B cell (primary cell): ENCODE measurements at regions not wholly inside any gene's neighbourhood (a gene's known extent, or its start where the extent isn't known, plus 50 kb on each side); places are given as distances from the start of the nearest gene placed in this dataset.

Experiments used
- ATAC-seq: fragments of 200-7000 bp; cut with Tn5 transposase; one replicate; pipeline ENCODE4 v1.10.0; 2021; ENCODE audit warnings: low read depth, mild to moderate bottlenecking, moderate number of reproducible peaks, moderate library complexity
- CTCF ChIA-PET: fragments of 350-600 bp; sonication (Branson Sonifier 250); formaldehyde crosslinking; loops from one replicate; lab custom pipeline; 2021; ENCODE audit warnings: antibody characterized with exemption, inconsistent platforms; lab: Charles Lee
- POLR2A ChIA-PET: fragments of 350-600 bp; sonication (Branson Sonifier 250); formaldehyde crosslinking; loops from one replicate; lab custom pipeline; 2021; ENCODE audit warnings: antibody characterized with exemption; lab: Charles Lee
- DNase-seq: peaks from one replicate; pipeline ENCODE4 v3.0.0; 2013
- H2AFZ ChIP-seq: 2 replicates; pipeline ENCODE4 v1.6.1; 2012; ENCODE audit warnings: mild to moderate bottlenecking, low read depth, low read length; ENCODE audit not compliant: insufficient read depth, poor library complexity, severe bottlenecking
- H3K27ac ChIP-seq, 2 donors: 1 replicate in 1 of 2; 2 replicates in 1 of 2; pipeline ENCODE4 v1.5.1; 2012 to 2013; ENCODE audit warnings: low read length in 2 of 2, mild to moderate bottlenecking in 2 of 2, moderate library complexity in 1 of 2
- H3K27me3 ChIP-seq, 4 experiments: fragments of 200-600 bp in 1 of 4; sonication (generic) in 1 of 4; replicated peaks in 1 of 4; 1 replicate in 2 of 4; 2 replicates in 2 of 4; pipeline versions ENCODE4 v1.6.1 to v1.7.0; 2013 to 2016; ENCODE audit warnings: low read length in 3 of 4, mild to moderate bottlenecking in 2 of 4, mixed read lengths in 1 of 4, moderate library complexity in 1 of 4; ENCODE audit not compliant: insufficient read depth in 4 of 4, control insufficient read depth in 3 of 4; ENCODE audit errors: control extremely low read depth in 1 of 4
- H3K36me3 ChIP-seq, 2 experiments: replicated peaks in 1 of 2; 1 replicate in 1 of 2; 2 replicates in 1 of 2; pipeline versions ENCODE4 v1.6.1 to v1.7.1; 2013; ENCODE audit warnings: low read length in 1 of 2; ENCODE audit not compliant: insufficient read depth in 2 of 2, control insufficient read depth in 1 of 2; ENCODE audit errors: control extremely low read depth in 1 of 2, extremely low read depth in 1 of 2
- H3K4me1 ChIP-seq, 2 donors: fragments of 200-600 bp in 1 of 2; sonication (generic) in 1 of 2; 1 replicate in 1 of 2; 2 replicates in 1 of 2; pipeline versions ENCODE4 v1.5.1 to v1.6.1; 2013 to 2017; ENCODE audit warnings: low read length in 2 of 2; ENCODE audit not compliant: control insufficient read depth in 2 of 2, insufficient read depth in 2 of 2
- H3K4me2 ChIP-seq: replicated peaks from 2 replicates; pipeline ENCODE3; 2012; ENCODE audit warnings: mild to moderate bottlenecking, low read depth, low read length; ENCODE audit not compliant: poor library complexity, severe bottlenecking
- H3K4me3 ChIP-seq, 5 experiments: fragments of 200-600 bp in 1 of 5; sonication (generic) in 1 of 5; 1 replicate in 3 of 5; 2 replicates in 2 of 5; pipeline versions ENCODE4 v1.5.1 to v1.7.0; 2011 to 2016; ENCODE audit warnings: low read length in 4 of 5, mild to moderate bottlenecking in 4 of 5, low read depth in 2 of 5, control low read depth in 1 of 5, moderate library complexity in 1 of 5; ENCODE audit not compliant: insufficient read depth in 1 of 5; ENCODE audit errors: control extremely low read depth in 1 of 5, extremely low read depth in 1 of 5
- H3K79me2 ChIP-seq: fragments of 200-600 bp; sonication (generic); one replicate; pipeline ENCODE4 v1.6.0; 2016; ENCODE audit warnings: low read length; ENCODE audit not compliant: control insufficient read depth, insufficient read depth
- H3K9ac ChIP-seq: fragments of 200-600 bp; sonication (generic); 2 replicates; pipeline ENCODE4 v1.6.1; 2017; ENCODE audit warnings: mild to moderate bottlenecking, low read length, moderate library complexity
- H3K9me3 ChIP-seq, 3 donors: one replicate each; pipeline versions ENCODE4 v1.6.1 to v1.7.1; 2013; ENCODE audit warnings: low read length in 2 of 3; ENCODE audit not compliant: control insufficient read depth in 2 of 3, insufficient read depth in 1 of 3; ENCODE audit errors: control extremely low read depth in 1 of 3
- H4K20me1 ChIP-seq: 2 replicates; pipeline ENCODE4 v1.6.0; 2012; ENCODE audit warnings: mild to moderate bottlenecking, low read length; ENCODE audit not compliant: insufficient read depth, control insufficient read depth, poor library complexity, severe bottlenecking
- H3K27ac Mint-ChIP-seq: one replicate; pipeline ENCODE4 v1.8.0; 2021; ENCODE audit warnings: mixed read lengths
- H3K27me3 Mint-ChIP-seq: one replicate; pipeline ENCODE4 v1.8.0; 2021; ENCODE audit warnings: mixed read lengths
- H3K4me1 Mint-ChIP-seq: one replicate; pipeline ENCODE4 v1.8.0; 2021; ENCODE audit warnings: mixed read lengths
- H3K4me3 Mint-ChIP-seq: one replicate; pipeline ENCODE4 v1.8.0; 2021; ENCODE audit warnings: mixed read lengths
- H3K9me3 Mint-ChIP-seq: one replicate; pipeline ENCODE4 v1.8.0; 2022; ENCODE audit warnings: mixed read lengths; ENCODE audit not compliant: insufficient read depth
- CTCF ChIP-seq: fragments of 200-600 bp; IDR thresholded peaks from one replicate; pipeline ENCODE4 v1.8.0; 2022; ENCODE audit warnings: antibody characterized with exemption, mild to moderate bottlenecking
- EZH2 ChIP-seq: IDR thresholded peaks from 2 replicates; pipeline ENCODE4 v1.6.1; 2012; ENCODE audit warnings: borderline replicate concordance, low read depth, mild to moderate bottlenecking, moderate library complexity, low read length; ENCODE audit not compliant: insufficient read depth, poor library complexity, severe bottlenecking
- WGBS: methylation state at CpG from one replicate; pipeline ENCODE4 v1.1.5; 2013; ENCODE audit warnings: missing lambda C conversion rate; ENCODE audit not compliant: insufficient coverage; 5-methylcytosine and 5-hydroxymethylcytosine counted together
- intact Hi-C: fragments of 100-400 bp; cut with micrococcal nuclease; formaldehyde crosslinking; loops from one replicate; pipeline ENCODE4 v1.10.0; 2022

GRCh38 chr11:38718659-38719058, 2120.6 kb upstream of the RAG2 start:
- intact Hi-C loops: no loop called here
- Histone ChIP-seq H3K79me2 (no peaks in the 10 kb centered on the region), H3K9ac (no peak overlapping the region), H3K27ac (no peak overlapping the region), H3K4me2 (no peak overlapping the region), H3K27me3 (no peaks in the 10 kb centered on the region), H3K36me3 (no peaks in the 10 kb centered on the region), H2AFZ (no peak overlapping the region), H4K20me1 (no peaks in the 10 kb centered on the region), H3K9me3 (no peaks in the 10 kb centered on the region), H3K4me3 (no peak overlapping the region), H3K4me1 (no peaks in the 10 kb centered on the region)
- ATAC-seq (no peak), DNase-seq (no peak)
- H3K27ac Mint-ChIP-seq: no peak overlapping the region
- WGBS: no CpG with 5 or more reads among the region's 1 CpG
- H3K4me1 Mint-ChIP-seq: no peaks in the 10 kb centered on the region
- H3K4me3 Mint-ChIP-seq: no peak overlapping the region
- TF ChIP-seq EZH2: no peak
- TF ChIP-seq CTCF: no peak
- H3K27me3 Mint-ChIP-seq: no peaks in the 10 kb centered on the region
- POLR2A ChIA-PET: no interaction called here
- peaks cover under 1% of the 10 kb centered on the region for H3K9me3 Mint-ChIP-seq
- CTCF ChIA-PET: no interaction called here

- POLR2A ChIA-PET: no interaction called here
- no peaks in the 10 kb centered on the region for H3K27me3 Mint-ChIP-seq
- H3K9ac ChIP-seq: no peak overlapping the region
- no peak overlapping the region for H3K27ac ChIP-seq
- no peaks in the 10 kb centered on the region for H3K27me3 ChIP-seq
- H3K9me3 ChIP-seq: no peaks in the 10 kb centered on the region
- no peak overlapping the region for H3K4me3 ChIP-seq
- WGBS: 60% methylated on average over 1 of the region's 2 CpGs
- no peak overlapping the region for H2AFZ ChIP-seq
- no peak overlapping the region for H3K27ac Mint-ChIP-seq
- no peaks in the 10 kb centered on the region for H4K20me1 ChIP-seq
- ATAC-seq: no peak
- no peaks in the 10 kb centered on the region for H3K4me1 Mint-ChIP-seq
- no peaks in the 10 kb centered on the region for H3K4me1 ChIP-seq
- no peak overlapping the region for H3K4me3 Mint-ChIP-seq
- TF ChIP-seq CTCF (no peak), EZH2 (no peak)
- no peaks in the 10 kb centered on the region for H3K79me2 ChIP-seq
- H3K36me3 ChIP-seq: no peaks in the 10 kb centered on the region
- peaks cover 3% of the 10 kb centered on the region for H3K9me3 Mint-ChIP-seq
- no peak overlapping the region for H3K4me2 ChIP-seq
- CTCF ChIA-PET: no interaction called here
- DNase-seq: no peak
- intact Hi-C loops: no loop called here
These were observed 2120.0 kb upstream of the RAG2 start for GRCh38 chr11:38718049-38718448.
